ENCODE measurements at regions not wholly inside any gene's neighbourhood (a gene's known extent, or its start where the extent isn't known, plus 50 kb on each side); places are given as distances from the start of the nearest gene placed in this dataset.

DNA sequence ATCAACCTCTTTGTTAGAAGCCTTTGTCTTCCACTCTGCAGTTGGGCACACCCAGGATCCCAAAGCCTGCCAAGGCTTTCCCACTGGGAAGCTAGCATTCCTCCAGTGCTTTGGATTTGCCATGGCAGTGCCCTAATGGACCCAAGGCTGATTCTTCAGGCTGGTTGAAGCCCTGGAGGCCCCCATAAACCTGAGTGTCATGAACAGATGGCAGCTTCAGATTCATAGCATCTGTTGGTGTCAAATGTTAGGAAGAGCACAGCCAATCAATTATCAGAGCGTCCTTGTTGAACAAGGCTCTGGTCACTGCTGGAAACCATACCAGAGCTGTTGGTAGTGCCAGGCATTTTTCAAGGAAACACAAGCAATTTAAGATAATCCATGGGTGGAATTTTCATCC, 241.1 kb upstream of the KLF4 start:
- no peak for DNase-seq

DNA sequence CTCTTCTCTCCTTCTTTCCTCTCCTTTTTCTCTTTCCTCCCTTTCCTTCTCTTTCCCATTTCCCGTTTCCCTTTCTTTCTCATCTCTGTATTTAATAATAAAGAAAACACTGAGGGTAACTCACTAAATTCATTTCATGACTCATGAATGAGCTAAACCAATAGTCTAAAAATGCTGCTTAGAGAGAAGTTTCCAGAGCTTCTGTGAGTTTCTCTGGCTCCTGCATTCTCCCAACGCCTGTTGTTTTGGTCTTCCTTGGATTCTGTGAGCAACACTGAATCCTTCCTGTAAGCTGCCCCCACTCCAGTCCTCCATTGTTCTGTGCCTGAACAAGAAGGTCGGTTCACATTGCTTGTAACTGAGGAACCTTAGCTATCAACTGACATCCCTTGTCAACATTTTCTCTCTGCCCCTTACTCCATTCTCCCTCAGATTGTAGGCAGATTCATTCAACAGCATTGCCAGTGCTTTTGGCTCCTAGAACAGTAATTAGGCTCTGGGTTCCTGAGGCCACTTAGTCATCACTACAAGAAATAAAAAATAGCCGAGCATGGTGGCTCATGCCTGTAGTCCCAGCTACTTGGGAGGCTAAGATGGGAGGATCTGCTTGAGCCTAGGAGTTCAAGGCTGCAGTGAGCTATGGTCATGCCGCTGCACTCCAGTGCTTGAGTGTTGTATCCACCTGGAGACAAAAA, 237.7 kb upstream of the KLF4 start:
- DNase-seq = peak; percentile 20

DNA sequence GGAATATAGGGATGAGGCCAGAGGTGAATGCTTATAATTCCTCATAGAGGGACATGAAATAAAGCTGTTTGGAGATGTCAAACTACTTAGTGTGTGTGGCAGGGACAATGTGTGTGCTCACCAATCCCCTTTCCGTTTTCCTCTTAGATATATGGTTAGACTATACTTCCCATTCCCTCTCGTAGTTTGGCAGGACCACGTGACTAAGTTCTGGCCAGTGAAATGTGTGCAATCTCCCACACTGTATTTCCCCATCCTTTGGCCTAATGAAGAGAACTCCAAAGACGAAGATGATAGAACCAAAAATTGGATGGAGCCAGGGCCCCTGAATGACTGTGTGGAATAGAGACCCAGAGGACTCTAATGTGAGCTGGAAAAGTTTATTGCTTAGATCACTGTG, 233.4 kb upstream of the KLF4 start:
- DNase-seq = no peak

GRCh38 chr9:107721705-107722245, 232.2 kb upstream of the KLF4 start:
- DNase-seq = no peak

DNA sequence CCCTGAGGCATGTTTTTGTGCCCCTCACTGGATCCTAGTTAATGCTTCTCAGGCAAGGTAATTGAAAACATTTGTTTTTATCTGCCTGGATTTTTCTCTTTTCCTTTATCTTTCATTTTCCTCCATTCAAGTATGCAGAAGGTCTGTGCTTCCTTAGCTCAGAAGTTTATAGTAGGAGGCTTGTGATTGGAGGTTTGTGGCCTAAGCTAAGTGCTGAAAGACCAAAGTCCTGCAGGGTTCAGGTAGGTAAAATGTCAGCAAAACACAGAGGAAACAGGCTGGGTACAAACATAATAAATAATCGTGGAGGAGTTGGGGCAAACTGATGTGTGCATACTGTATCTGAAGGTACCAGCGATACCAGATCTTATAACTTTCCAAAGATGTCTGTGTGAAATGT, 230.9 kb upstream of the KLF4 start:
- DNase-seq = no peak

GRCh38 chr9:107717529-107718314, 228.2 kb upstream of the KLF4 start:
- no peak for DNase-seq

DNA sequence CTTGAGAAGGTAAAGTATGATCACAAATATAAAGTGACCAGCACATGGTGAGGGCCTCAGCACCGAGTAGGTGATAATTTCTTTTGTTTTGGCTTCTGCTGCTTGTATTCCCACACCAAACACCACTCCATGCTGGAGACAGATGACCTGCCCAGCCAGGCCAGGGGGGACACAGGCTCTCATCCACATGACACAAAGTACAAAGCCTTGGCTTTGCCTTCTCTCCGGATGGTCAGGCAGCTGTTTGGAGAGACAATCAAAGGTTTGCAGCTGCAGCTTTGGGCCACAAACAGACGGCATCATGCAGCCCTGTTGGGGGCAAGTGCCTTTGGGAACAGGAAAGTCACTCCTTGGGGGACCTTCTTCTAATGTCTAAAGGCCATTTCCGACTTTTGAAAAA, 226.2 kb upstream of the KLF4 start:
- DNase-seq = no peak

GRCh38 chr9:107713470-107713869, 223.9 kb upstream of the KLF4 start:
- DNase-seq = no peak

- DNase-seq = peak; percentile 68
Measured at GRCh38 chr9:107712390-107712789, 222.8 kb upstream of the KLF4 start.

- peak; percentile 95 for DNase-seq
Measured at GRCh38 chr9:107711542-107711941, 222.0 kb upstream of the KLF4 start.

DNA sequence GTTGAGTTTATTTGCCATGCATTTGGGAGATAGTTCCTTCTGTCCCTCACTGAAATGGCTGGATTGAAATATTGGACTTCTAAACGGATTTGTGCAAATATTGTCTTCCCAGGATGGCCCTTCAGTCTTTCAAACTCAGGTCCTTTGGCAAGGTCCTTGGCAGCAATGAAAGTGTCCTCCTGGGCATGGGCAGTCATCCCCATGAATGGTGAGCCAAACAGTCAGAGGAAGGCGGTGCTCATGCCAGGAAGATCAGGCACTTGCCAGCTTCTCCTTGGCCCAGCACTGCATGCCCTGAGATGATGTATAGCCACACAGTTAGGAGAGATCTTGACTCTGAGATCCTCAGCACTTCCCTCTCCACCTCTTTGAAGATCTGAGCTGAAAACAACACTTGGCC, 221.4 kb upstream of the KLF4 start:
- DNase-seq = no peak

GRCh38 chr9:107710546-107710945, 221.0 kb upstream of the KLF4 start:
- peak; percentile 70 for DNase-seq

DNA sequence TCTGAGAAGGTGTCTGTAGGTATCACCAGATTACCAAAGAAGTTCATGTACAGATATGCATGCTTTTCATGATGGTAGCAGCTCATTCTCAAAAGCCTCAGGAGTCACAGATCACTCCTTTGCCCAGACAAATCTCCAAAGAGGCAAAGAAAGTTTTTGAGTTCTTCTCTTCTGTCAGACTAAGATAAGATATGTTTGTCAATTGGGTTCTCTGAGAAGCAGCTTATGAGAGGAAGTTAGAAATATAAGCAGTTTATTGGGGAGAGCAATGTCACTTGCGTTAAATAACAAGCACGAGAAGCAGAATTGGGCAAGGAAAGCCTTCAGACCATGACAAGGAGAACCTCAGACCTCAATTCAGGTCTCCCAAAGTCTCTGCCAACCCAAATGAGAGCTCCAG, 219.2 kb upstream of the KLF4 start:
- no peak for DNase-seq

- peak; percentile 48 for DNase-seq
Measured at GRCh38 chr9:107707915-107708441, 218.4 kb upstream of the KLF4 start.

DNA sequence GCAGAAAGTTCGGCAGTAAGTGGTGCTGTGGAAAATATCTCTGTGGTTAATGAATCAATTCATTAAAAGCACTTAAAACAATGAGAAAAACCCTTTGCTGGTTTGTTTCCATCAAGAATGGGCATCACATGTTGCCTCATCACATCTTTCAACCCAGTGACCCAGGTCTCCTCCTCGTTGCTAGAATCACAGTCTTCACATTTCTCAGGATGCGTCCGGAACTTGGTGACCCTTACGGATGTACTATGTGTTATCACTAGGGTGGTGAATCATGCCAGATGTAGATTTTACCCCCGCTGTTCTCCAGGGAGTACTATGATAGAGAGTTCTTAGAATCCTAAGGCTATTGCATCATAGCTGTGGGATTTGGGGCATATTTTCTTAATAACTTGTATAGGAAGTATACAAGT, 217.9 kb upstream of the KLF4 start:
- DNase-seq = peak; percentile 96

GRCh38 chr9:107706701-107707427, 217.3 kb upstream of the KLF4 start:
- DNase-seq = no peak

DNA sequence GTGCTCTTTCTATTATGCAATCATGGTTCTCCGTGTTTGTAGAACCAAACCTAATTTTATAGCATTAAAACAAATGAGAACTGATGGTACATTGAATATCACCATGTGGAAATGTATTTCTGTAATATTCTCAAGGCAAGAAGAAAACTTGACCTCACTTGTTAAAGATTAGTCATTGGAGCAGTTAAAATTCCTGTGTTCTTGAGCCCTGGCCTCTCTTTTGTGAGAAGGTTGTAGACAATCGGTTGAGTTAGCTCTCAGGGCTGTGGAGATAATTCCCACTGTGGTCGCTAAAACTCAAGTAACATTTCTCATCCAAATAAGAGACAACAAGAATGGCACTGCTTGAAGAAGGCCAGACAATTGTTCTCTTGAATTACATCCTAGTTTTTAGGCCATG, 216.0 kb upstream of the KLF4 start:
- DNase-seq = no peak

- no peak for DNase-seq
Measured at GRCh38 chr9:107704774-107705173, 215.2 kb upstream of the KLF4 start.

- no peak for DNase-seq
Measured at GRCh38 chr9:107703651-107704050, 214.1 kb upstream of the KLF4 start.

DNA sequence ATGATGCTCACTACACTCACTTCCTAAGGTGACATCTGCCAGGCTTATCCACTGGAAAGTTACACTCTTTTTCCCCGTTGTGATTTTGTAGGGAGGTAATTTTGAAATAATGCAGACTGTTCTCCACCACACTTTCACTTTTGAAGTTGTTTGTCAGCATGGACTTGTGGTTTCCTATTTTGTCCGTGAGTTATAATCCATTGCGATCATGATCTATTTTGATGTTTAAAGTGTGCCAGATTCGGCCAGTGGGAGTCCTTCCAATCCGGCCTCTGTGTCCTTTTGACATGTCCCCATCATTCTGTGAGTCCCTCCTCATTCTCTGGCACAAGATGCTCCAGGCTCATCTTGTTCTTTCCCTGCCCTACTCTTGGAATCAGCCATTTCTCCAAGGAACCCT, 211.3 kb upstream of the KLF4 start:
- no peak for DNase-seq

DNA sequence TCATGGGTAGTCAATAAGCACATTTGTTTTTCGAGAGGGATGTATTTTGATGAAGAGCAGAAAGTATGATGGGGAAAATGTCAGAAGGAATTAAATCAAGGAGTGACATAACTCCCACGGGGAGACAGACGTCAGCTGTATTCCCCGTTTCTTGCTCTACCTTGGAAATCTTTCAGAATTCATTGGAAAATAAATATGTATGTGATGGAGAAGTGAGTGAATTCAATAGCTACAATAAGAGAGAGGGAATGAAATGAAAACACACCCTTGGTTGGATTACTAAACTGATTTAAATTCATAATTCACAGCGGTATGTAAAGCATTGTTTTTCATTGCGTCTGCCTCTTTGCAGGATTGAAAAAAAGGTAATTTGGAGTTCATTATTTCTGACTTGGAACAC, 209.7 kb upstream of the KLF4 start:
- DNase-seq = no peak

GRCh38 chr9:107698779-107699178, 209.2 kb upstream of the KLF4 start:
- DNase-seq = no peak

- DNase-seq = no peak
Measured at GRCh38 chr9:107696302-107696701, 206.7 kb upstream of the KLF4 start.
